ENCODE measurements at regions not wholly inside any gene's neighbourhood (a gene's known extent, or its start where the extent isn't known, plus 50 kb on each side); places are given as distances from the start of the nearest gene placed in this dataset.

DNA sequence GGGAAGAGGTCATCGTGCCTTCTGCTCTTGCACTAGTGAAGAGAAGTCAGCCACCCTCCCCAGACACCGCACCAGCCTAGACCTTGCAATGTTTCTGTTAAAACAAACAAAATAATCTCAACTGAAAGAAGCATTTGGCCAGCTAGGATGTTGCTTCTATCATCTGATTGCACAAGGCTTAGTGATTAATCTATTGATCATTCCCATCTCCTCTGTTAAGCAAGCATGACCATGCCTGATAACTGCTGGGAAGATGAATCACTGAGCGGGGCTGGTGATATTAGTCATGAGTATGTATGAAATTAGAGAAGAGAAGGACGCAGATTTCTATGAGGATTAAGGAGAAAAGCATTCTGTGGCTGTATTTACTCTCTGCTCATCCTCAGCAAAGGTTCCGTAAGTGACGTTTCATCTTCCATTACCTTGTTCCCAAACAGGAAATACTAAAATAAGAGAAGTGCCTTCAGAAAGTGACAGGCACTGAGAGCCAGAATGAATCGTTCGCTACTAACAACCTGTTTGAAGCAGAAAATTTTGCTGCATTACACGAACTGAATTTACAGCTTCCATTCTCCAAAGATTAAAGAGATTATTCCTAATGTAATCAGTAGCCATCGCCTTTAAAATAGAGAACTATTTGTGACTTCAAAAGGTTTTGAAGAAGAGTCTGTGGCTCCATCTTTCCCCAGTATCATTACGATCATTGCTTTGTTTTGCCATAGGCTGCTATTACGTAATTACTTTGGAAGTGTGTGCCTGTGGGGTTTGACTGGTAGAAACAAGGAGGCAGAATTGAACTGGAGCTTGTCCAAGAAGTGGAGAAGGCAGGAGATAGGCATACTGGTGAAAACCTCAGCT lies 219.1 kb downstream of the MED10 start:
- 25% methylated on average over 12 of the region's 12 CpGs for WGBS
- Histone ChIP-seq H3K27ac (no peak overlapping the region), H3K4me1 (replicated peaks) (no peaks in the 10 kb centered on the region), H3K27me3 (replicated peaks; ENCODE audit: insufficient read depth) (no peaks in the 10 kb centered on the region), H3K36me3 (no peaks in the 10 kb centered on the region), H3K4me3 (no peak overlapping the region), H3K9me3 (no peaks in the 10 kb centered on the region)
- no peak for DNase-seq (ENCODE audit: low spot score)
- TF ChIP-seq POLR2AphosphoS5 (IDR thresholded peaks at IDR 0.05) (no peak), POLR2A (IDR thresholded peaks at IDR 0.05) (no peak)
- TF ChIP-seq, protein P1, sequence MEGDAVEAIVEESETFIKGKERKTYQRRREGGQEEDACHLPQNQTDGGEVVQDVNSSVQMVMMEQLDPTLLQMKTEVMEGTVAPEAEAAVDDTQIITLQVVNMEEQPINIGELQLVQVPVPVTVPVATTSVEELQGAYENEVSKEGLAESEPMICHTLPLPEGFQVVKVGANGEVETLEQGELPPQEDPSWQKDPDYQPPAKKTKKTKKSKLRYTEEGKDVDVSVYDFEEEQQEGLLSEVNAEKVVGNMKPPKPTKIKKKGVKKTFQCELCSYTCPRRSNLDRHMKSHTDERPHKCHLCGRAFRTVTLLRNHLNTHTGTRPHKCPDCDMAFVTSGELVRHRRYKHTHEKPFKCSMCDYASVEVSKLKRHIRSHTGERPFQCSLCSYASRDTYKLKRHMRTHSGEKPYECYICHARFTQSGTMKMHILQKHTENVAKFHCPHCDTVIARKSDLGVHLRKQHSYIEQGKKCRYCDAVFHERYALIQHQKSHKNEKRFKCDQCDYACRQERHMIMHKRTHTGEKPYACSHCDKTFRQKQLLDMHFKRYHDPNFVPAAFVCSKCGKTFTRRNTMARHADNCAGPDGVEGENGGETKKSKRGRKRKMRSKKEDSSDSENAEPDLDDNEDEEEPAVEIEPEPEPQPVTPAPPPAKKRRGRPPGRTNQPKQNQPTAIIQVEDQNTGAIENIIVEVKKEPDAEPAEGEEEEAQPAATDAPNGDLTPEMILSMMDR (IDR thresholded peaks at IDR 0.05): no peak
- intact Hi-C loops (cut with DNase I): no loop called here

DNA sequence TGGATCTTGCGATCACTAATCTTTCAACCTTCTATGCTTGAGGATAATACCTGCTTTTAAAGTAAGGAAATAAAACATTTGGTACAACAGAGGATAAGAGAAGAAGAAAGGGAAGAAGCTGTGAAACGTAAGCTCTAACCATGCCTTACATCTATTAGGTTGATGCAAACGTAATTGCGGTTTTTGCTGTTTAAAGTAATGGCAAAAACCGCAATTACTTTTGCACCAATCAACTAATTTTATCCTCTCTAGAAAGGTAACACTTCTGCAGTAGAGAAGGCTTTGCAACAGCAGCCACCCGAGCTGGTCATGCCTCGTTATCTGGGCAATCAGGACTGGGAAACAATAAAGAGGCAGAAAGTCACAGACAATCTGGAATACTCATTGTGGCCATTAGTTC lies 224.1 kb downstream of the MED10 start:
- DNase-seq (ENCODE audit: low spot score): no peak
- WGBS: 75% methylated on average over 7 of the region's 7 CpGs
- H3K27ac ChIP-seq: no peak overlapping the region
- no peak overlapping the region for H3K4me3 ChIP-seq
- H3K4me1 ChIP-seq (replicated peaks): no peaks in the 10 kb centered on the region
- H3K27me3 ChIP-seq (replicated peaks; ENCODE audit: insufficient read depth): no peaks in the 10 kb centered on the region
- no peaks in the 10 kb centered on the region for H3K9me3 ChIP-seq
- no peaks in the 10 kb centered on the region for H3K36me3 ChIP-seq
- intact Hi-C loops (cut with DNase I): no loop called here
- TF ChIP-seq, protein P1 (IDR thresholded peaks at IDR 0.05): no peak
- no peak for TF ChIP-seq POLR2AphosphoS5 (IDR thresholded peaks at IDR 0.05)
- no peak for TF ChIP-seq POLR2A (IDR thresholded peaks at IDR 0.05)

DNA sequence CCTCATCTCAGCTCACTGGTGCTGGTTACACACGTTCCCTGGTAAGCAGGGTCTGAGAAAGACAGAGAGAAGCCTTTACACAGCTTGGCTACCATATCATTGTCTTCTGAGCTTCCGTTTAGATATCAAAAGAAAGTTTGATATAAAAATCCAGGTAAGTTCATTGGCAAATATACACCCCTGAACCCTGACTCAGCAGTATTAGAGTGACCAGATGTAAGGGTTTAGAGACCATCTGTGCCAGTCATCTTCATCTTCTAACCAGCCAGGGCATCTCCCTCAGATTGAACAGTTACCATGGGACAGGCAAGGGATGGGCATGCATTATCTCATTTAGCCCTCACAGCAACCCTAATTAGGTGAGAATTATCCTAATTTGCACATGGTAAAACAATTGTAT lies 232.1 kb downstream of the MED10 start:
- WGBS: 80% methylated on average over 2 of the region's 2 CpGs
- TF ChIP-seq POLR2AphosphoS5 (IDR thresholded peaks at IDR 0.05) (no peak), POLR2A (IDR thresholded peaks at IDR 0.05) (no peak)
- TF ChIP-seq, protein P1 (IDR thresholded peaks at IDR 0.05): no peak
- Histone ChIP-seq H3K36me3 (no peaks in the 10 kb centered on the region), H3K9me3 (no peaks in the 10 kb centered on the region), H3K27me3 (replicated peaks; ENCODE audit: insufficient read depth) (no peaks in the 10 kb centered on the region), H3K27ac (no peak overlapping the region), H3K4me3 (no peak overlapping the region), H3K4me1 (replicated peaks) (no peaks in the 10 kb centered on the region)
- DNase-seq (ENCODE audit: low spot score): no peak
- intact Hi-C loops (cut with DNase I): no loop called here

DNA sequence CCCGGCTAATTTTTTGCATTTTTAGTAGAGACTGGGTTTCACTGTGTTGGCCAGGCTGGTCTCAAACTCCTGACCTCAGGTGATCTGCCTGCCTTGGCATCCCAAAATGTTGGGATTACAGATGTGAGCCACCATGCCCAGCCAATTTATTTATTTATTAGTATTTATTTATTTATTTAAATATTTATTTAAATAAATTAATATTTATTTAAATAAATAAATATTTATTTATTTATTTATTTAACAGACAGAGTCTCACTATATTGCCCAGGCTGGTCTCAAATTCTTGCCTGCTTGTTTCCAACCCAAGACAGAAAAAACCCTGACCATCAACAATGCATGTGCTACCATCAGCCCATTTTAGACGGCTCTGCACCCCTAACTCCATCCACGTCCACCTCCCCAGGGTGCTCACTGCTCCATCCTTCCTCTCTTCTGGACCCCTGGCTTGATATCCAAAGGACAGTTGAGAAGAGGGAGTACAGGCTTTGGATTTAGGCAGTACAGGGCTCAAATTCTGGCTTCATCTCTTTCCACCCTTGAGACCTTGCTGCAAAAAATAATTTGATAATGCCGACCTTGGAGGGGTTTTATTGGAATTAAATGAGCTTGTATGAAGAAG lies 232.6 kb downstream of the MED10 start:
- Histone ChIP-seq H3K9me3 (no peaks in the 10 kb centered on the region), H3K27me3 (replicated peaks; ENCODE audit: insufficient read depth) (no peaks in the 10 kb centered on the region), H3K4me1 (replicated peaks) (no peaks in the 10 kb centered on the region), H3K4me3 (no peak overlapping the region), H3K27ac (no peak overlapping the region), H3K36me3 (no peaks in the 10 kb centered on the region)
- intact Hi-C loops (cut with DNase I): no loop called here
- 94% methylated on average over 4 of the region's 4 CpGs for WGBS
- no peak for DNase-seq (ENCODE audit: low spot score)
- TF ChIP-seq POLR2A (IDR thresholded peaks at IDR 0.05) (no peak), POLR2AphosphoS5 (IDR thresholded peaks at IDR 0.05) (no peak)
- TF ChIP-seq, protein P1 (IDR thresholded peaks at IDR 0.05): no peak

DNA sequence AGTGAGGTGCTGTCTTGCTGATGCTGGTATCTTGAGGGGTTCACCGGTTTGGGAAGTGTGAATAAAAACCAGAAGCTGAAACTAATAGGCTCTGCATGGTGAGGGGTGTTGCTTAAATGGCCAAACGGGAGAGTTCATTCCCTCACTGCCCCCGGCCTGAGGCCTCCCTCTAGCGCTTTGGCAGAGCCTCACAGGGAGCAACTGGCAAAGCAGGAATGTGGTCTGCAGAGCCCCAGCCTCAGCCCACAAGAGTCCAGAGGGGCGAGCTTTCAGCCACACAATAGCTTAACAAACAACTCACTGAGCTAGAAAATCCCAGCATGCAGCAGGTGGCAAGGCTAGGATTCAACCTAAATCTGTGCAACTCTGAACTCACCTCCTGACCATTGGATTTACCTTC lies 234.8 kb downstream of the MED10 start:
- H3K27ac ChIP-seq: no peak overlapping the region
- DNase-seq (ENCODE audit: low spot score): no peak
- H3K27me3 ChIP-seq (replicated peaks; ENCODE audit: insufficient read depth): no peaks in the 10 kb centered on the region
- 50% methylated on average over 5 of the region's 5 CpGs for WGBS
- no peaks in the 10 kb centered on the region for H3K9me3 ChIP-seq
- no peak overlapping the region for H3K4me3 ChIP-seq
- intact Hi-C loops (cut with DNase I): no loop called here
- no peak for TF ChIP-seq POLR2AphosphoS5 (IDR thresholded peaks at IDR 0.05)
- no peak for TF ChIP-seq POLR2A (IDR thresholded peaks at IDR 0.05)
- TF ChIP-seq, protein P1 (IDR thresholded peaks at IDR 0.05): no peak
- no peaks in the 10 kb centered on the region for H3K4me1 ChIP-seq (replicated peaks)
- no peaks in the 10 kb centered on the region for H3K36me3 ChIP-seq
